SK-N-SH treated with all-trans-retinoic acid at 6 μM for 48 hours (cell line): ENCODE measurements at regions not wholly inside any gene's neighbourhood (a gene's known extent, or its start where the extent isn't known, plus 50 kb on each side); places are given as distances from the start of the nearest gene placed in this dataset.

Source experiments
- ATAC-seq: fragments of 200-7000 bp; cut with Tn5 transposase; 3 replicates; pipeline ENCODE4 v1.9.1; 2020; ENCODE audit warnings: mild to moderate bottlenecking, moderate library complexity
- ARNTL ChIP-seq: fragments of 450-650 bp; formaldehyde crosslinking; IDR thresholded peaks from 2 replicates; pipeline ENCODE4 v1.5.0; 2020; ENCODE audit warnings: low read depth, mild to moderate bottlenecking, moderate library complexity, borderline replicate concordance
- BACH2 ChIP-seq: fragments of 250-450 bp; sonication (Bioruptor Pico); IDR thresholded peaks from 2 replicates; pipeline ENCODE4 v1.9.0; 2021; ENCODE audit warnings: mild to moderate bottlenecking, borderline replicate concordance
- CSDC2 ChIP-seq: fragments of 250-450 bp; sonication (Bioruptor Pico); IDR thresholded peaks from 2 replicates; pipeline ENCODE4 v1.5.0; 2020; ENCODE audit warnings: mild to moderate bottlenecking, moderate library complexity
- ESRRG ChIP-seq: fragments of 250-450 bp; sonication (Bioruptor Pico); IDR thresholded peaks from 2 replicates; pipeline ENCODE4 v1.6.1; 2021; ENCODE audit warnings: mild to moderate bottlenecking
- GLIS3 ChIP-seq: fragments of 250-450 bp; sonication (Bioruptor Pico); IDR thresholded peaks from 2 replicates; pipeline ENCODE4 v1.5.0; 2020; ENCODE audit warnings: mild to moderate bottlenecking, moderate library complexity
- ISL1 ChIP-seq: fragments of 250-450 bp; sonication (Bioruptor Pico); IDR thresholded peaks from 2 replicates; pipeline ENCODE4 v2.1.2; 2022; ENCODE audit warnings: mild to moderate bottlenecking, moderate library complexity
- OSR1 ChIP-seq: fragments of 250-450 bp; sonication (Bioruptor Pico); IDR thresholded peaks from 2 replicates; pipeline ENCODE4 v1.8.0; 2022; ENCODE audit warnings: moderate library complexity, mild to moderate bottlenecking, inconsistent platforms
- PPARA ChIP-seq: fragments of 250-450 bp; sonication (Bioruptor Pico); IDR thresholded peaks from 2 replicates; pipeline ENCODE4 v1.5.0; 2020; ENCODE audit warnings: mild to moderate bottlenecking, borderline replicate concordance
- RARB ChIP-seq: fragments of 250-450 bp; sonication (Bioruptor Pico); IDR thresholded peaks from 2 replicates; pipeline ENCODE4 v1.8.0; 2021; ENCODE audit warnings: mild to moderate bottlenecking, moderate library complexity
- SNAI2 ChIP-seq: fragments of 250-450 bp; sonication (Bioruptor Pico); IDR thresholded peaks from 2 replicates; pipeline ENCODE4 v1.5.0; 2020; ENCODE audit warnings: mild to moderate bottlenecking, moderate library complexity
- TCF4 ChIP-seq: fragments of 250-450 bp; sonication (Bioruptor Pico); IDR thresholded peaks from 2 replicates; pipeline ENCODE4 v1.8.0; 2021; ENCODE audit warnings: mild to moderate bottlenecking, moderate library complexity, borderline replicate concordance
- TOX ChIP-seq: fragments of 250-450 bp; sonication (Bioruptor Pico); IDR thresholded peaks from 2 replicates; pipeline ENCODE4 v1.8.0; 2021; ENCODE audit warnings: mild to moderate bottlenecking, moderate library complexity, borderline replicate concordance
- ZC3H10 ChIP-seq: fragments of 250-450 bp; sonication (Bioruptor Pico); IDR thresholded peaks from 2 replicates; pipeline ENCODE4 v1.5.1; 2021; ENCODE audit warnings: mild to moderate bottlenecking, moderate library complexity
- ZFP3 ChIP-seq: fragments of 250-450 bp; sonication (Bioruptor Pico); IDR thresholded peaks from 2 replicates; pipeline ENCODE4 v1.5.0; 2020; ENCODE audit warnings: mild to moderate bottlenecking, moderate library complexity
- ZFP30 ChIP-seq: fragments of 450-650 bp; formaldehyde crosslinking; IDR thresholded peaks from 2 replicates; pipeline ENCODE4 v1.5.0; 2022; ENCODE audit warnings: mild to moderate bottlenecking, moderate library complexity
- ZNF565 ChIP-seq: fragments of 450-650 bp; formaldehyde crosslinking; conservative IDR thresholded peaks from 2 replicates; pipeline ENCODE4 v1.5.0; 2020; ENCODE audit warnings: low read depth, mild to moderate bottlenecking, moderate library complexity
- ZNF70 ChIP-seq: fragments of 450-650 bp; formaldehyde crosslinking; IDR thresholded peaks from 2 replicates; pipeline ENCODE4 v1.5.0; 2020; ENCODE audit warnings: mild to moderate bottlenecking, moderate library complexity
- ZNF8 ChIP-seq: fragments of 450-650 bp; formaldehyde crosslinking; IDR thresholded peaks from 2 replicates; pipeline ENCODE4 v1.5.0; 2020; ENCODE audit warnings: mild to moderate bottlenecking, moderate library complexity
- TF ChIP-seq, protein P1 (sequence below): fragments of 250-450 bp; sonication (Bioruptor Pico); IDR thresholded peaks from 2 replicates; pipeline ENCODE4 v1.8.0; 2020; ENCODE audit warnings: mild to moderate bottlenecking, moderate library complexity, borderline replicate concordance
- TF ChIP-seq, protein P2 (sequence below): fragments of 250-450 bp; sonication (Bioruptor Pico); IDR thresholded peaks from 2 replicates; pipeline ENCODE4 v1.8.0; 2021; ENCODE audit warnings: low read depth, mild to moderate bottlenecking, moderate library complexity, borderline replicate concordance
- TF ChIP-seq, protein P3 (sequence below): fragments of 250-450 bp; sonication (Bioruptor Pico); IDR thresholded peaks from 2 replicates; pipeline ENCODE4 v1.5.0; 2020; ENCODE audit warnings: mild to moderate bottlenecking, moderate library complexity
- TF ChIP-seq, protein P4 (sequence below): fragments of 250-450 bp; sonication (Bioruptor Pico); IDR thresholded peaks from 2 replicates; pipeline ENCODE4 v1.5.1; 2021; ENCODE audit warnings: mild to moderate bottlenecking, moderate library complexity
- TF ChIP-seq, protein P5 (sequence below): fragments of 250-450 bp; sonication (Bioruptor Pico); IDR thresholded peaks from 2 replicates; pipeline ENCODE4 v1.5.1; 2020; ENCODE audit warnings: low read depth, mild to moderate bottlenecking, moderate library complexity

DNA sequence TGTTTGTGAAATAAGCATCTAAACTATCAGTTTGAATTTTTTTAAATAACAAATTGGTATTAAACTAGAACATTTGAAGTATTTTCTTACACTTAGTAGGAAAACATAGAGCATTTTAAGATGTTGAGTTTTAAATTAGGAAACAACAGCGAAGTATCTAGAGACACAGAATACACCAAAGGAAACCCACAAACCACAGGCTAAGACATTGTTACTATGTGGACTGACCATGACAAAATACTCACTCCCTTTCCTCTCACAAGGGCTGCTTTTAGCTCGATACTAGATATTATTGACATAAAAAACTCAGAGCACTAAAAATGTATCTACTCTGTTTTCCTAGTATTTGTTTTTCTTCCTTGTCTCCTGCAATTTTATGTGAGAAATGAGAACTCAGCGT, 266.0 kb upstream of the CITED2 start:
- no peak for ATAC-seq
- no peak for TF ChIP-seq ARNTL (CRISPR knock-in tag)
- TF ChIP-seq, protein P1, sequence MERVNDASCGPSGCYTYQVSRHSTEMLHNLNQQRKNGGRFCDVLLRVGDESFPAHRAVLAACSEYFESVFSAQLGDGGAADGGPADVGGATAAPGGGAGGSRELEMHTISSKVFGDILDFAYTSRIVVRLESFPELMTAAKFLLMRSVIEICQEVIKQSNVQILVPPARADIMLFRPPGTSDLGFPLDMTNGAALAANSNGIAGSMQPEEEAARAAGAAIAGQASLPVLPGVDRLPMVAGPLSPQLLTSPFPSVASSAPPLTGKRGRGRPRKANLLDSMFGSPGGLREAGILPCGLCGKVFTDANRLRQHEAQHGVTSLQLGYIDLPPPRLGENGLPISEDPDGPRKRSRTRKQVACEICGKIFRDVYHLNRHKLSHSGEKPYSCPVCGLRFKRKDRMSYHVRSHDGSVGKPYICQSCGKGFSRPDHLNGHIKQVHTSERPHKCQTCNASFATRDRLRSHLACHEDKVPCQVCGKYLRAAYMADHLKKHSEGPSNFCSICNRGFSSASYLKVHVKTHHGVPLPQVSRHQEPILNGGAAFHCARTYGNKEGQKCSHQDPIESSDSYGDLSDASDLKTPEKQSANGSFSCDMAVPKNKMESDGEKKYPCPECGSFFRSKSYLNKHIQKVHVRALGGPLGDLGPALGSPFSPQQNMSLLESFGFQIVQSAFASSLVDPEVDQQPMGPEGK (CRISPR knock-in tag): no peak
- TF ChIP-seq CSDC2 (CRISPR knock-in tag): no peak
- TF ChIP-seq ZC3H10 (CRISPR knock-in tag): no peak
- TF ChIP-seq, protein P2, sequence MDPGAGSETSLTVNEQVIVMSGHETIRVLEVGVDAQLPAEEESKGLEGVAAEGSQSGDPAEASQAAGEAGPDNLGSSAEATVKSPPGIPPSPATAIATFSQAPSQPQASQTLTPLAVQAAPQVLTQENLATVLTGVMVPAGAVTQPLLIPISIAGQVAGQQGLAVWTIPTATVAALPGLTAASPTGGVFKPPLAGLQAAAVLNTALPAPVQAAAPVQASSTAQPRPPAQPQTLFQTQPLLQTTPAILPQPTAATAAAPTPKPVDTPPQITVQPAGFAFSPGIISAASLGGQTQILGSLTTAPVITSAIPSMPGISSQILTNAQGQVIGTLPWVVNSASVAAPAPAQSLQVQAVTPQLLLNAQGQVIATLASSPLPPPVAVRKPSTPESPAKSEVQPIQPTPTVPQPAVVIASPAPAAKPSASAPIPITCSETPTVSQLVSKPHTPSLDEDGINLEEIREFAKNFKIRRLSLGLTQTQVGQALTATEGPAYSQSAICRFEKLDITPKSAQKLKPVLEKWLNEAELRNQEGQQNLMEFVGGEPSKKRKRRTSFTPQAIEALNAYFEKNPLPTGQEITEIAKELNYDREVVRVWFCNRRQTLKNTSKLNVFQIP (CRISPR knock-in tag): no peak
- TF ChIP-seq OSR1: no peak
- no peak for TF ChIP-seq ZNF8 (CRISPR knock-in tag)

DNA sequence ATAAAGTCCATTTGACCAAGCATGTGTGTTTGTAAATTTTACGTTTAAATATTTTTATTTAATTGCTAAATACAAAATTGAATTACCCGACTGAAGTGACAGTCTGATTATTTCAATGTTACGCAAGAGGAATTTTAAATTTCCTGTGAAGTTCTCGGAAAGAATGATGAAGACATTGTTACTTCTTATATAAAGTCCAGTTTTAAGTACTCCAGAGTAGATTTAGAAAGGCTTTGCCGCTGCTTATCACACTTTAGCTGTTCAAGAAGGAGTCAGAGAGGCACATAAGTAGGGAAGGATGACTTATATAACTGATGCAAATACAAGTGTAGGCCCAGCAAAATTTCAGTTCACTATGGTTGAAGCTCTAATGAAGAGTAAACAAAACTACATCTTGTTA, 265.1 kb upstream of the CITED2 start:
- TF ChIP-seq ISL1 (CRISPR knock-in tag) (no peak), ZNF565 (no peak), CSDC2 (CRISPR knock-in tag) (no peak), ZFP30 (CRISPR knock-in tag) (no peak), OSR1 (no peak), ZFP3 (CRISPR knock-in tag) (no peak), RARB (CRISPR knock-in tag) (no peak), ESRRG (CRISPR knock-in tag) (no peak), TCF4 (CRISPR knock-in tag) (no peak), ZNF70 (CRISPR knock-in tag) (no peak), BACH2 (CRISPR knock-in tag) (no peak), ZNF8 (CRISPR knock-in tag) (no peak), ZC3H10 (CRISPR knock-in tag) (no peak), SNAI2 (CRISPR knock-in tag) (no peak), TOX (no peak), GLIS3 (CRISPR knock-in tag) (no peak), ARNTL (CRISPR knock-in tag) (no peak)
- TF ChIP-seq, protein P2 (CRISPR knock-in tag): no peak
- TF ChIP-seq, protein P1 (CRISPR knock-in tag): no peak
- TF ChIP-seq, protein P3, sequence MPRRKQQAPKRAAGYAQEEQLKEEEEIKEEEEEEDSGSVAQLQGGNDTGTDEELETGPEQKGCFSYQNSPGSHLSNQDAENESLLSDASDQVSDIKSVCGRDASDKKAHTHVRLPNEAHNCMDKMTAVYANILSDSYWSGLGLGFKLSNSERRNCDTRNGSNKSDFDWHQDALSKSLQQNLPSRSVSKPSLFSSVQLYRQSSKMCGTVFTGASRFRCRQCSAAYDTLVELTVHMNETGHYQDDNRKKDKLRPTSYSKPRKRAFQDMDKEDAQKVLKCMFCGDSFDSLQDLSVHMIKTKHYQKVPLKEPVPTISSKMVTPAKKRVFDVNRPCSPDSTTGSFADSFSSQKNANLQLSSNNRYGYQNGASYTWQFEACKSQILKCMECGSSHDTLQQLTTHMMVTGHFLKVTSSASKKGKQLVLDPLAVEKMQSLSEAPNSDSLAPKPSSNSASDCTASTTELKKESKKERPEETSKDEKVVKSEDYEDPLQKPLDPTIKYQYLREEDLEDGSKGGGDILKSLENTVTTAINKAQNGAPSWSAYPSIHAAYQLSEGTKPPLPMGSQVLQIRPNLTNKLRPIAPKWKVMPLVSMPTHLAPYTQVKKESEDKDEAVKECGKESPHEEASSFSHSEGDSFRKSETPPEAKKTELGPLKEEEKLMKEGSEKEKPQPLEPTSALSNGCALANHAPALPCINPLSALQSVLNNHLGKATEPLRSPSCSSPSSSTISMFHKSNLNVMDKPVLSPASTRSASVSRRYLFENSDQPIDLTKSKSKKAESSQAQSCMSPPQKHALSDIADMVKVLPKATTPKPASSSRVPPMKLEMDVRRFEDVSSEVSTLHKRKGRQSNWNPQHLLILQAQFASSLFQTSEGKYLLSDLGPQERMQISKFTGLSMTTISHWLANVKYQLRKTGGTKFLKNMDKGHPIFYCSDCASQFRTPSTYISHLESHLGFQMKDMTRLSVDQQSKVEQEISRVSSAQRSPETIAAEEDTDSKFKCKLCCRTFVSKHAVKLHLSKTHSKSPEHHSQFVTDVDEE: no peak
- TF ChIP-seq, all 23 proteins: peak for 0
- ATAC-seq: no peak

DNA sequence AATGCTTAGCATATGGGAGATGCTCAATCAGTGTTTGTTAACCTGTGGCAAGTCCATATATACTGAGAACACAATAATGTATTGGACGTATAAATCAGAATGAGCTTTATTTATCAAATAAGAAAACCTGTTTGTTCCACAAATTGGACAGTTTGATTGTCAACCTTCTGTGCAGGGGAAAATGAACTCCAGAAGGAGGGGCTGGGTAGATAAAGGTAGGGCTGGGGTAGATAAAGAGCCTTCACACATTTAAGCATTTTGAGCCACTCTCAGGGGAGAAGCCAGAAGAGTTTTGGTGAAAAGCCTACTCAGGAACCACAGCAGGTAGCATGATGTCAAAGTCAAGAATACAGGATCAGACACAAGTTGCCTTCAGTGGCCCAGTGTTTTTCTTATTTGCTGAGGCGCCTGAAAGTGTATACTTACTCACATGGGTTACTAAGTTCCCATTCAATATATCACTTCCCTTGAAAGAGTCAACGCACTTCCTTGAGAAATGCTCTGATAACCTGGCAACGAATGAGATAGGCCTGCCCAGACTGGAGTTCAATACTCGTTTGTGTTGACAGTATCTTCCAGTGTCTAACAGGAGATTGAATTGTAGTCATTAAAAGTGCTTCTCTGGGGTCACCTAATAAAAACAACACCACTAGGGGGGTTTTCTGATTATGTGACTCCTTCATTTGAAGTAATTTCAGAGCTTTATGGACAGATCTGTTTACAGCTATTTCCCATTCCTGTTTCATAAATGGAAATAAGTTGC, 263.9 kb upstream of the CITED2 start:
- no peak for ATAC-seq
- TF ChIP-seq, protein P4, sequence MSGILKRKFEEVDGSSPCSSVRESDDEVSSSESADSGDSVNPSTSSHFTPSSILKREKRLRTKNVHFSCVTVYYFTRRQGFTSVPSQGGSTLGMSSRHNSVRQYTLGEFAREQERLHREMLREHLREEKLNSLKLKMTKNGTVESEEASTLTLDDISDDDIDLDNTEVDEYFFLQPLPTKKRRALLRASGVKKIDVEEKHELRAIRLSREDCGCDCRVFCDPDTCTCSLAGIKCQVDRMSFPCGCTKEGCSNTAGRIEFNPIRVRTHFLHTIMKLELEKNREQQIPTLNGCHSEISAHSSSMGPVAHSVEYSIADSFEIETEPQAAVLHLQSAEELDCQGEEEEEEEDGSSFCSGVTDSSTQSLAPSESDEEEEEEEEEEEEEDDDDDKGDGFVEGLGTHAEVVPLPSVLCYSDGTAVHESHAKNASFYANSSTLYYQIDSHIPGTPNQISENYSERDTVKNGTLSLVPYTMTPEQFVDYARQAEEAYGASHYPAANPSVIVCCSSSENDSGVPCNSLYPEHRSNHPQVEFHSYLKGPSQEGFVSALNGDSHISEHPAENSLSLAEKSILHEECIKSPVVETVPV (CRISPR knock-in tag): no peak
- TF ChIP-seq, protein P5, sequence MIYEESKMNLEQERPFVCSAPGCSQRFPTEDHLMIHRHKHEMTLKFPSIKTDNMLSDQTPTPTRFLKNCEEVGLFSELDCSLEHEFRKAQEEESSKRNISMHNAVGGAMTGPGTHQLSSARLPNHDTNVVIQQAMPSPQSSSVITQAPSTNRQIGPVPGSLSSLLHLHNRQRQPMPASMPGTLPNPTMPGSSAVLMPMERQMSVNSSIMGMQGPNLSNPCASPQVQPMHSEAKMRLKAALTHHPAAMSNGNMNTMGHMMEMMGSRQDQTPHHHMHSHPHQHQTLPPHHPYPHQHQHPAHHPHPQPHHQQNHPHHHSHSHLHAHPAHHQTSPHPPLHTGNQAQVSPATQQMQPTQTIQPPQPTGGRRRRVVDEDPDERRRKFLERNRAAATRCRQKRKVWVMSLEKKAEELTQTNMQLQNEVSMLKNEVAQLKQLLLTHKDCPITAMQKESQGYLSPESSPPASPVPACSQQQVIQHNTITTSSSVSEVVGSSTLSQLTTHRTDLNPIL (CRISPR knock-in tag): no peak
- TF ChIP-seq ZNF8 (CRISPR knock-in tag): no peak
- no peak for TF ChIP-seq ISL1 (CRISPR knock-in tag)
- TF ChIP-seq BACH2 (CRISPR knock-in tag): no peak
- no peak for TF ChIP-seq SNAI2 (CRISPR knock-in tag)
- no peak for TF ChIP-seq ARNTL (CRISPR knock-in tag)
- no peak for TF ChIP-seq ESRRG (CRISPR knock-in tag)
- no peak for TF ChIP-seq ZFP30 (CRISPR knock-in tag)
- no peak for TF ChIP-seq PPARA (CRISPR knock-in tag)
- no peak for TF ChIP-seq ZC3H10 (CRISPR knock-in tag)
